WTC11 (cell line): ENCODE measurements at regions not wholly inside any gene's neighbourhood (a gene's known extent, or its start where the extent isn't known, plus 50 kb on each side); places are given as distances from the start of the nearest gene placed in this dataset.

Experiments used
- ATAC-seq: fragments of 200-7000 bp; cut with Tn5 transposase; 2 replicates; pipeline ENCODE4 v1.10.0; 2021; ENCODE audit warnings: mild to moderate bottlenecking, moderate library complexity
- CTCF ChIA-PET: fragments of 300-600 bp; sonication (Branson Sonifier 250); formaldehyde crosslinking; loops from one replicate; lab custom pipeline; 2021; ENCODE audit warnings: antibody characterized with exemption; lab: Charles Lee
- POLR2A ChIA-PET: fragments of 350-600 bp; sonication (Branson Sonifier 250); formaldehyde crosslinking; loops from one replicate; lab custom pipeline; 2021; ENCODE audit warnings: antibody characterized with exemption; lab: Charles Lee
- DNase-seq: peaks from one replicate; pipeline ENCODE4 v3.0.0; 2021; ENCODE audit warnings: low spot score
- H3K27ac Mint-ChIP-seq: 2 replicates; pipeline ENCODE4 v1.8.0; 2021; ENCODE audit warnings: mixed read lengths
- H3K27me3 Mint-ChIP-seq: 2 replicates; pipeline ENCODE4 v1.8.0; 2021; ENCODE audit warnings: low read depth, mild to moderate bottlenecking, moderate library complexity, mixed read lengths
- H3K36me3 Mint-ChIP-seq: 2 replicates; pipeline ENCODE4 v1.8.0; 2021; ENCODE audit warnings: mixed read lengths
- H3K4me1 Mint-ChIP-seq: 2 replicates; pipeline ENCODE4 v1.8.0; 2022; ENCODE audit warnings: mixed read lengths
- H3K4me3 Mint-ChIP-seq: 2 replicates; pipeline ENCODE4 v1.8.0; 2021; ENCODE audit warnings: mild to moderate bottlenecking, moderate library complexity, mixed read lengths
- H3K9me3 Mint-ChIP-seq: 2 replicates; pipeline ENCODE4 v1.8.0; 2021; ENCODE audit warnings: mixed read lengths
- ATF1 ChIP-seq: sonication (generic); formaldehyde crosslinking; IDR thresholded peaks from 2 replicates; pipeline ENCODE4 v1.8.1; 2023; ENCODE audit warnings: mild to moderate bottlenecking, moderate library complexity, missing genetic modification reagents
- ATF6 ChIP-seq: sonication (generic); formaldehyde crosslinking; IDR thresholded peaks from 2 replicates; pipeline ENCODE4 v1.8.1; 2023; ENCODE audit warnings: mild to moderate bottlenecking, missing genetic modification reagents
- CBFB ChIP-seq: sonication (generic); formaldehyde crosslinking; IDR thresholded peaks from 2 replicates; pipeline ENCODE4 v1.8.1; 2022; ENCODE audit warnings: mild to moderate bottlenecking, low read depth, missing genetic modification reagents
- EMX1 ChIP-seq: fragments of 250-450 bp; sonication (Bioruptor Pico); IDR thresholded peaks from 2 replicates; pipeline ENCODE4 v1.8.0; 2021; ENCODE audit warnings: mild to moderate bottlenecking
- ETV6 ChIP-seq: sonication (generic); formaldehyde crosslinking; IDR thresholded peaks from 2 replicates; pipeline ENCODE4 v1.8.1; 2022; ENCODE audit warnings: mild to moderate bottlenecking, missing genetic modification reagents
- IRF2 ChIP-seq: sonication (generic); formaldehyde crosslinking; IDR thresholded peaks from 2 replicates; pipeline ENCODE4 v1.8.0; 2022; ENCODE audit warnings: low read depth, missing genetic modification reagents, borderline replicate concordance
- MXD4 ChIP-seq: fragments of 250-450 bp; sonication (Bioruptor Pico); IDR thresholded peaks from 2 replicates; pipeline ENCODE4 v1.8.0; 2021; ENCODE audit warnings: mild to moderate bottlenecking, moderate library complexity, borderline replicate concordance
- SMAD4 ChIP-seq: sonication (generic); formaldehyde crosslinking; IDR thresholded peaks from 2 replicates; pipeline ENCODE4 v1.8.0; 2022; ENCODE audit warnings: mild to moderate bottlenecking, missing genetic modification reagents
- TP53 ChIP-seq: sonication (generic); formaldehyde crosslinking; IDR thresholded peaks from 2 replicates; pipeline ENCODE4 v1.8.1; 2023; ENCODE audit warnings: mild to moderate bottlenecking, missing genetic modification reagents
- ZNF138 ChIP-seq: sonication (generic); formaldehyde crosslinking; conservative IDR thresholded peaks from 2 replicates; pipeline ENCODE4 v1.8.1; 2022; ENCODE audit warnings: mild to moderate bottlenecking, moderate library complexity, missing genetic modification reagents
- ZNF219 ChIP-seq: sonication (generic); formaldehyde crosslinking; IDR thresholded peaks from 2 replicates; pipeline ENCODE4 v1.8.0; 2023; ENCODE audit warnings: missing genetic modification reagents, mild to moderate bottlenecking, borderline replicate concordance
- TF ChIP-seq, protein P1 (sequence below): fragments of 250-450 bp; sonication (Bioruptor Pico); IDR thresholded peaks from 2 replicates; pipeline ENCODE4 v1.9.0; 2021; ENCODE audit warnings: mild to moderate bottlenecking
- TF ChIP-seq, protein P2 (sequence below): sonication (generic); formaldehyde crosslinking; IDR thresholded peaks from 2 replicates; pipeline ENCODE4 v1.8.1; 2022; ENCODE audit warnings: mild to moderate bottlenecking, missing genetic modification reagents, moderate library complexity, borderline replicate concordance
- TF ChIP-seq, protein P3 (sequence below): sonication (generic); formaldehyde crosslinking; IDR thresholded peaks from 2 replicates; pipeline ENCODE4 v1.8.1; 2023; ENCODE audit warnings: mild to moderate bottlenecking, missing genetic modification reagents, moderate library complexity
- TF ChIP-seq, protein P4 (sequence below): fragments of 250-450 bp; sonication (Bioruptor Pico); IDR thresholded peaks from 2 replicates; pipeline ENCODE4 v2.1.2; 2022; ENCODE audit warnings: mild to moderate bottlenecking, moderate library complexity
- TF ChIP-seq, protein P5 (sequence below): fragments of 250-450 bp; sonication (Bioruptor Pico); IDR thresholded peaks from 2 replicates; pipeline ENCODE4 v1.8.0; 2021; ENCODE audit warnings: mild to moderate bottlenecking
- TF ChIP-seq, protein P6 (sequence below): sonication (generic); formaldehyde crosslinking; IDR thresholded peaks from 2 replicates; pipeline ENCODE4 v1.8.0; 2022; ENCODE audit warnings: missing genetic modification reagents

- ATAC-seq, result no peak
- peaks cover 10% of the 10 kb centered on the region for H3K36me3 Mint-ChIP-seq
- no peak overlapping the region for H3K27ac Mint-ChIP-seq
- no peak for DNase-seq
- ChIA-PET CTCF (no interaction called here), POLR2A (interaction anchor here (1.1 kb wide), 1 partner anchor 333 kb away, joined by 3 read pairs; no protein-coding TSS in a partner anchor)
- peaks cover 13% of the 10 kb centered on the region for H3K4me1 Mint-ChIP-seq
- no peak overlapping the region for H3K4me3 Mint-ChIP-seq
- H3K9me3 Mint-ChIP-seq, result peaks cover 36% of the 10 kb centered on the region
- TF ChIP-seq, protein P1, sequence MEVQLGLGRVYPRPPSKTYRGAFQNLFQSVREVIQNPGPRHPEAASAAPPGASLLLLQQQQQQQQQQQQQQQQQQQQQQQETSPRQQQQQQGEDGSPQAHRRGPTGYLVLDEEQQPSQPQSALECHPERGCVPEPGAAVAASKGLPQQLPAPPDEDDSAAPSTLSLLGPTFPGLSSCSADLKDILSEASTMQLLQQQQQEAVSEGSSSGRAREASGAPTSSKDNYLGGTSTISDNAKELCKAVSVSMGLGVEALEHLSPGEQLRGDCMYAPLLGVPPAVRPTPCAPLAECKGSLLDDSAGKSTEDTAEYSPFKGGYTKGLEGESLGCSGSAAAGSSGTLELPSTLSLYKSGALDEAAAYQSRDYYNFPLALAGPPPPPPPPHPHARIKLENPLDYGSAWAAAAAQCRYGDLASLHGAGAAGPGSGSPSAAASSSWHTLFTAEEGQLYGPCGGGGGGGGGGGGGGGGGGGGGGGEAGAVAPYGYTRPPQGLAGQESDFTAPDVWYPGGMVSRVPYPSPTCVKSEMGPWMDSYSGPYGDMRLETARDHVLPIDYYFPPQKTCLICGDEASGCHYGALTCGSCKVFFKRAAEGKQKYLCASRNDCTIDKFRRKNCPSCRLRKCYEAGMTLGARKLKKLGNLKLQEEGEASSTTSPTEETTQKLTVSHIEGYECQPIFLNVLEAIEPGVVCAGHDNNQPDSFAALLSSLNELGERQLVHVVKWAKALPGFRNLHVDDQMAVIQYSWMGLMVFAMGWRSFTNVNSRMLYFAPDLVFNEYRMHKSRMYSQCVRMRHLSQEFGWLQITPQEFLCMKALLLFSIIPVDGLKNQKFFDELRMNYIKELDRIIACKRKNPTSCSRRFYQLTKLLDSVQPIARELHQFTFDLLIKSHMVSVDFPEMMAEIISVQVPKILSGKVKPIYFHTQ (CRISPR knock-in tag), result no peak
- TF ChIP-seq, protein P2, sequence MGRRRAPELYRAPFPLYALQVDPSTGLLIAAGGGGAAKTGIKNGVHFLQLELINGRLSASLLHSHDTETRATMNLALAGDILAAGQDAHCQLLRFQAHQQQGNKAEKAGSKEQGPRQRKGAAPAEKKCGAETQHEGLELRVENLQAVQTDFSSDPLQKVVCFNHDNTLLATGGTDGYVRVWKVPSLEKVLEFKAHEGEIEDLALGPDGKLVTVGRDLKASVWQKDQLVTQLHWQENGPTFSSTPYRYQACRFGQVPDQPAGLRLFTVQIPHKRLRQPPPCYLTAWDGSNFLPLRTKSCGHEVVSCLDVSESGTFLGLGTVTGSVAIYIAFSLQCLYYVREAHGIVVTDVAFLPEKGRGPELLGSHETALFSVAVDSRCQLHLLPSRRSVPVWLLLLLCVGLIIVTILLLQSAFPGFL (CRISPR knock-in tag), result no peak
- TF ChIP-seq, protein P3, sequence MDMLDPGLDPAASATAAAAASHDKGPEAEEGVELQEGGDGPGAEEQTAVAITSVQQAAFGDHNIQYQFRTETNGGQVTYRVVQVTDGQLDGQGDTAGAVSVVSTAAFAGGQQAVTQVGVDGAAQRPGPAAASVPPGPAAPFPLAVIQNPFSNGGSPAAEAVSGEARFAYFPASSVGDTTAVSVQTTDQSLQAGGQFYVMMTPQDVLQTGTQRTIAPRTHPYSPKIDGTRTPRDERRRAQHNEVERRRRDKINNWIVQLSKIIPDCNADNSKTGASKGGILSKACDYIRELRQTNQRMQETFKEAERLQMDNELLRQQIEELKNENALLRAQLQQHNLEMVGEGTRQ (CRISPR knock-in tag), result no peak
- TF ChIP-seq MXD4 (CRISPR knock-in tag), result no peak
- TF ChIP-seq ETV6, result no peak
- TF ChIP-seq, protein P4, sequence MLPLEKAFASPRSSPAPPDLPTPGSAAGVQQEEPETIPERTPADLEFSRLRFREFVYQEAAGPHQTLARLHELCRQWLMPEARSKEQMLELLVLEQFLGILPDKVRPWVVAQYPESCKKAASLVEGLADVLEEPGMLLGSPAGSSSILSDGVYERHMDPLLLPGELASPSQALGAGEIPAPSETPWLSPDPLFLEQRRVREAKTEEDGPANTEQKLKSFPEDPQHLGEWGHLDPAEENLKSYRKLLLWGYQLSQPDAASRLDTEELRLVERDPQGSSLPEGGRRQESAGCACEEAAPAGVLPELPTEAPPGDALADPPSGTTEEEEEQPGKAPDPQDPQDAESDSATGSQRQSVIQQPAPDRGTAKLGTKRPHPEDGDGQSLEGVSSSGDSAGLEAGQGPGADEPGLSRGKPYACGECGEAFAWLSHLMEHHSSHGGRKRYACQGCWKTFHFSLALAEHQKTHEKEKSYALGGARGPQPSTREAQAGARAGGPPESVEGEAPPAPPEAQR, result no peak
- TF ChIP-seq SMAD4, result no peak
- no peak for TF ChIP-seq EMX1 (CRISPR knock-in tag)
- TF ChIP-seq TP53 (CRISPR knock-in tag), result no peak
- no peak for TF ChIP-seq ZNF219 (CRISPR knock-in tag)
- TF ChIP-seq, protein P5, sequence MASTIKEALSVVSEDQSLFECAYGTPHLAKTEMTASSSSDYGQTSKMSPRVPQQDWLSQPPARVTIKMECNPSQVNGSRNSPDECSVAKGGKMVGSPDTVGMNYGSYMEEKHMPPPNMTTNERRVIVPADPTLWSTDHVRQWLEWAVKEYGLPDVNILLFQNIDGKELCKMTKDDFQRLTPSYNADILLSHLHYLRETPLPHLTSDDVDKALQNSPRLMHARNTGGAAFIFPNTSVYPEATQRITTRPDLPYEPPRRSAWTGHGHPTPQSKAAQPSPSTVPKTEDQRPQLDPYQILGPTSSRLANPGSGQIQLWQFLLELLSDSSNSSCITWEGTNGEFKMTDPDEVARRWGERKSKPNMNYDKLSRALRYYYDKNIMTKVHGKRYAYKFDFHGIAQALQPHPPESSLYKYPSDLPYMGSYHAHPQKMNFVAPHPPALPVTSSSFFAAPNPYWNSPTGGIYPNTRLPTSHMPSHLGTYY (CRISPR knock-in tag), result no peak
- TF ChIP-seq ATF1 (CRISPR knock-in tag), result no peak
- TF ChIP-seq ATF6, result no peak
- TF ChIP-seq IRF2 (CRISPR knock-in tag), result no peak
- no peak for TF ChIP-seq CBFB (CRISPR knock-in tag)
- TF ChIP-seq, protein P6, sequence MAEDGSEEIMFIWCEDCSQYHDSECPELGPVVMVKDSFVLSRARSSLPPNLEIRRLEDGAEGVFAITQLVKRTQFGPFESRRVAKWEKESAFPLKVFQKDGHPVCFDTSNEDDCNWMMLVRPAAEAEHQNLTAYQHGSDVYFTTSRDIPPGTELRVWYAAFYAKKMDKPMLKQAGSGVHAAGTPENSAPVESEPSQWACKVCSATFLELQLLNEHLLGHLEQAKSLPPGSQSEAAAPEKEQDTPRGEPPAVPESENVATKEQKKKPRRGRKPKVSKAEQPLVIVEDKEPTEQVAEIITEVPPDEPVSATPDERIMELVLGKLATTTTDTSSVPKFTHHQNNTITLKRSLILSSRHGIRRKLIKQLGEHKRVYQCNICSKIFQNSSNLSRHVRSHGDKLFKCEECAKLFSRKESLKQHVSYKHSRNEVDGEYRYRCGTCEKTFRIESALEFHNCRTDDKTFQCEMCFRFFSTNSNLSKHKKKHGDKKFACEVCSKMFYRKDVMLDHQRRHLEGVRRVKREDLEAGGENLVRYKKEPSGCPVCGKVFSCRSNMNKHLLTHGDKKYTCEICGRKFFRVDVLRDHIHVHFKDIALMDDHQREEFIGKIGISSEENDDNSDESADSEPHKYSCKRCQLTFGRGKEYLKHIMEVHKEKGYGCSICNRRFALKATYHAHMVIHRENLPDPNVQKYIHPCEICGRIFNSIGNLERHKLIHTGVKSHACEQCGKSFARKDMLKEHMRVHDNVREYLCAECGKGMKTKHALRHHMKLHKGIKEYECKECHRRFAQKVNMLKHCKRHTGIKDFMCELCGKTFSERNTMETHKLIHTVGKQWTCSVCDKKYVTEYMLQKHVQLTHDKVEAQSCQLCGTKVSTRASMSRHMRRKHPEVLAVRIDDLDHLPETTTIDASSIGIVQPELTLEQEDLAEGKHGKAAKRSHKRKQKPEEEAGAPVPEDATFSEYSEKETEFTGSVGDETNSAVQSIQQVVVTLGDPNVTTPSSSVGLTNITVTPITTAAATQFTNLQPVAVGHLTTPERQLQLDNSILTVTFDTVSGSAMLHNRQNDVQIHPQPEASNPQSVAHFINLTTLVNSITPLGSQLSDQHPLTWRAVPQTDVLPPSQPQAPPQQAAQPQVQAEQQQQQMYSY (CRISPR knock-in tag), result no peak
- no peak for TF ChIP-seq ZNF138 (CRISPR knock-in tag)
- peaks cover 15% of the 10 kb centered on the region for H3K27me3 Mint-ChIP-seq
Observed at GRCh38 chr7:41828911-41829310, 126.0 kb upstream of the INHBA start.
